G401 (cell line): ENCODE measurements at regions not wholly inside any gene's neighbourhood (a gene's known extent, or its start where the extent isn't known, plus 50 kb on each side); places are given as distances from the start of the nearest gene placed in this dataset.

Experiments
- DNase-seq: peaks from one replicate; pipeline ENCODE4 v3.0.0-alpha.2; 2015; ENCODE audit warnings: low spot score
- in situ Hi-C: cut with HindIII; loops from 2 replicates; pipeline ENCODE4 v1.10.0; 2016; ENCODE audit warnings: low sequenced_read_pairs, mixed read lengths

- no peak for DNase-seq
- in situ Hi-C loops = no loop called here
These were observed 68.3 kb upstream of the EDN1 start for GRCh38 chr6:12221856-12222255.

DNA sequence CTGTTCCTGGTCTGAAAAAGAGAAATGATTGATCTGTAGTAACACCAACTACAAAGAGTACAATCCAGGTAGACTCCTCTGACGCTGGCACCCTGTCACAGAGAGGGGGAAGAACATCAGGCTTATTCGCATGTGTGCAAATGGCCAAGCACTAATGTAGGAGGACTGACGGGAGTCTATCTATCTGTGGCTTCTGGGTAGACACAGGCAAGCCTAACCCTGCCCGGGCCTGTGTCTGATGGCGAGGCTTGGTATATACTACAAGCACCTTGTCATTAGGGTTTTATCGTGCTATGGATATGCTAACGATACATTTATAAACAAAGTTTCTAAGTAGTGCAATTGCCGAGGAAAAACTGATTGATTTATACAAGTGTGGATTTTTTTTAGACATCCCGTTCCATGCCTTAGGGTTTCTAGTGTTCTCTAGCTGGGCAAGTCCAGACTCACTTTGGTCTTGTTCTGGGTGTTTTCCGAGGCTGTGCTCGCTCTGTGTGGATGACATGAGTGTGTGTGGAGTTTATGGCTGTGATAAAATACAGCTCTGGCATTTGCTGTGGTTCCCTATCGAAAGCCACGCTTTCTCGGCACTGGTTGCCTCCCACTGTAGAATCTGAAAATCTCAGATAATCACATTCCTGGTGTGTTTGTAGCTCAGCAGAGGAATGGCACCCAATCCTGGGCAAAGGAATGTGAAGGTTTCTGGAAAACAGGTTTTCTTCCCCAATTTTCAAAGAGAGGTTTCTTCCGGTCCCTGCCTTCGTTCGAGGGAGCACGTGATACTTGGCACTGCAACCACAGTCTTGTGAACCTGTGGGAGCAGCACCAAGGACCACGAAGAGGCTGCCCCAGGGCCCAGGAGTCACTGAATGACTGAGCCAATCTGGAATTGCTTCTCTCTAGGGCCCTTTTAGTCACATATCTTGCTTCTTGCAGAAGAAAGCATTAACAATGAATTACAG is 67.5 kb upstream of the EDN1 start:
- no peak for DNase-seq
- in situ Hi-C loops = no loop called here

DNA sequence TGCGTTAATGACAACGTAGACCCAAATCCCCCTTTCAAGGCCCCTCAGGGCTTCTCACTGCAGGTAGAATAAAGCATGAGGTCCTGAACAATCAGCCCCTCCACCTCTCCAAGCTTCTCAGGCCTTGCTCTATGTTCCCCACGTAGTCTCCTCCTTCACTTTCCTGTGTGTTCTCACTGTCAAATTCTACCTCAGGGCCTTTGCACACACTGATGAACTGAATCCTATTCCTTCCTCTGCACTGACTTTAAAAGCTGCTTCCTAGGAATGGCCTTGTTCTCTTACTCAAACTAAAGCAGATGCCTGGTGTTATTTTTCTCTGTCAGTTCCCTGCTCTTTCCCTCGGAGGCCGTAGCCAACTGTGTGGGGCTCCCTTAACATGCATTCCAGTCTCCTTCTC is 66.8 kb upstream of the EDN1 start:
- in situ Hi-C loops = no loop called here

DNA sequence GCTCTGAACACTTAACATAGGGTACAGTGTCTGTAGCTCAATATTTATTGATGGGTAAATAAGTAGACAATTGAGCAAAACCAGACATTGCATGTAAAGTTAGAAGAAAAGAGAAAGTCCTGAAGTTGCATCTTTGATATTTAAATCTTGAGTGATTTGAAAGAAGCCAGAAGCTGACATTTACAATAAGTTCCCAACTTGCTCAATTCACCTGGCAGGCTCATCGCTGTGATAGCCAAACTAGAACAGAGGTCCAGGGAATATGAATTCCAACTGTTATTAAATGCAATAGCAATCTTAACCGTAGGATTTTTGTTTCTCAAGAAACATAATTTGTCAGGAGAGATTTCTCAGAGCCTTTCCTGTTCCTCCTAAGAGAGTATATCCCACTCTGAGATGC is 65.9 kb upstream of the EDN1 start:
- in situ Hi-C loops = no loop called here
- DNase-seq = no peak

More for the DNA sequence above, 66.8 kb upstream of the EDN1 start:
- DNase-seq = no peak

- in situ Hi-C loops = no loop called here
- DNase-seq = no peak
These were observed 61.6 kb upstream of the EDN1 start for GRCh38 chr6:12228447-12229146.

DNA sequence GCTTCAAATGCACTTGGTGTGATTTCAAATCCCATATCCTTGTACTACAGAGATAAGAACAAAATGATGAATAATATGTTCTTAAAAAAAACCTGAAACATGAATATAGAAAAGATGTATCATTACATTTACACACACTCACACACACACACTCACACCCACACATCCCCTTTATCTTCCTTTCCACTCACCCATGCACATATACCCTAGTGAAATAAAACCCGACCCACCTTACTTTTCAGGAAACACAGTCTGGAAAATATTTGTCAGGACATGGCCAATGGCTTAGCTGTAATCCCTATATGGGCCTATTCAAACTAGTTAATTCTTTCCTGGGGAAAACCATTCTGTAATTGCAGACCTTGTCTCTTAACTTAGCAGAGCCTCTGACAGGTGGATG is 60.8 kb upstream of the EDN1 start:
- in situ Hi-C loops = no loop called here
- no peak for DNase-seq

GRCh38 chr6:12230523-12230922 is 59.6 kb upstream of the EDN1 start:
- in situ Hi-C loops = no loop called here
- no peak for DNase-seq

DNA sequence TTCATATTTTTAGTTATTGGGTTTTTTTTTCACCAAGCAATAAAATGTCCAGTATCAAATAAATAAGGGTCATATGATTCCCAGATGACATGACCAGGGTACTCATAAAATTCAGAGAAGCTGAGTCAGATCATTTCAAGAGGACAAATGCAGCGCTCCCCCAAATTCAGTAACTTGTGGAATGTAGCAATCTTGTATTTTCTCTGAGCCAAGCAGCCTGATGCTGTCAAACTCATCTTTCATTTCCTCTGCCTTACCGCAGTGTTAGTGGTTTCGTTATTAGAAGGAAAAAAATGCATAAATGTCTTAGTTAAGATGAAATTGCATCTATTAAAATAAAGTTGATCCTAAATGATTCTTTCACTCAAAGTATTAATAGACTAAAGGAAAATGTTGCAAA is 57.8 kb upstream of the EDN1 start:
- in situ Hi-C loops = no loop called here
- DNase-seq = no peak

DNA sequence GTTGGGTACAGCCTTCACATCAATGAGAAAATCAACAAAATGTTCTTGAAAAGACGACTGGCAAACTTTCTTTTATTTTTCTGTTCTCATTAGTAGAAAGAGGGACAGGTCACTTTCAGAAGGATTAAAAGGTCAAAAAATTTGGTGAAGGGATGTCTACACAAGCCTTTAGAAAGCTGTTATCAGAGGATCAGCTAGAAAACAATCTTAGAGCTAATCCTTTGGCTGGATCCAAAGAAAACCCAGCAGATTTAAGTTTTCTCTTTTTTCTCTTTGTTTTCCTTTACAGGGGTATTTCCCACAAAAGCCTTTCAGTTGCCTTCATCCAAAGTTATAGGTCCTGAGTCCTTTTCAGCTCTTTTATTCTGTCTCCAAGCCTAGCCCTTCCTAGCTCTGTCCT is 57.3 kb upstream of the EDN1 start:
- in situ Hi-C loops = no loop called here
- DNase-seq = no peak

DNA sequence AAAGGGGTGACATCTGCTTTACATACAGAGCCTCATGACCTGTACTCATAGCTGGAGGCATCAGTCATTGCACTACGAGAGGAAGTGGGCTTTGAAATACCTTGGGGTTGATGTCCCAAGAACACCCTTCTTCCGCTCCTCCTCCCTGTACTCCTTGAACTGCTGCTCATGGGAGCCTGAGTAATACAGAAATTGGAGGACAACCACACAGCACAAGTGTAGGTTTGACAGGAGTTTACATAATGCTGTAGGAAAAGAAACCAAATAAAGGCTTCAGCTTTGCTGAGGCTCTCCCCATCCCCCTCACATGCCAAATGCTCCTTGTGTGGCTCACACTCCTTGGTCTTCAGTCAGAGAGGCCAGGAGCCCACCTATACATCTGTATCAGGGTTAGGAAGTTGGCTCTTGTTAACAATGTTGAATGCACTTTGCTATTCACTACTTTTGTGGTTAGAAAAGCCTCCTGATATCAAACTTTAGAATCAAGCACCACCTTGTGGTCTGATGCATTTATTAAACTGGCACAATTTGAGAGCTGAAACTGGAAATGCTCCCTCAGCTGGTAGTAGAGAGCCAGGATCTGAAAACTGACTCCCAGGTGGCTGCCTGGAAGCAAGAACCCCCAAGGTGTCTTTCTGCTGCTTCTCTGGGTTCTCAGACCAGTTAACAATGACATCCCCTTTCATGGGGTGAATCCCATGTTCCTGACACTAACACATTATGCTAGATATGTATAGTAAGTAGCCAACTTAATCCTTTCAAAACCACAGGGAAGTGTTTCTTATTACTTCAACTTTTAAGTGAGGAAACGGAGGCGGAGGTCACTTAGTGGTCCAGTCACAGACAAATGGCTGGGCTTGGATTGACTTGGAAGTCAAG is 56.2 kb upstream of the EDN1 start:
- peak; percentile 78 for DNase-seq

GRCh38 chr6:12235341-12235740 is 54.8 kb upstream of the EDN1 start:
- no peak for DNase-seq
- in situ Hi-C loops = no loop called here

More for the DNA sequence above, 56.2 kb upstream of the EDN1 start:
- in situ Hi-C loops = no loop called here

GRCh38 chr6:12238219-12238618 is 51.9 kb upstream of the EDN1 start:
- in situ Hi-C loops = no loop called here

More at GRCh38 chr6:12238219-12238618, 51.9 kb upstream of the EDN1 start:
- no peak for DNase-seq
